ENCODE measurements at regions not wholly inside any gene's neighbourhood (a gene's known extent, or its start where the extent isn't known, plus 50 kb on each side); places are given as distances from the start of the nearest gene placed in this dataset.

- no peak overlapping the region for H3K4me3 ChIP-seq
- no peak for TF ChIP-seq CTCF (IDR thresholded peaks at IDR 0.05)
These were observed 151.0 kb upstream of the SALL1 start for GRCh38 chr16:51302042-51302441.

GRCh38 chr16:51298800-51299199, 147.7 kb upstream of the SALL1 start:
- Histone ChIP-seq H3K4me3 (no peak overlapping the region), H3K36me3 (no peaks in the 10 kb centered on the region), H3K27ac (no peak overlapping the region), H3K9me3 (peaks cover 0 to 9% of the 10 kb centered on the region in 2 donors), H3K27me3 (no peaks in the 10 kb centered on the region), H3K4me1 (no peaks in the 10 kb centered on the region)
- DNase-seq (ENCODE audit: low spot score) = no peak
- no peak for TF ChIP-seq CTCF (IDR thresholded peaks at IDR 0.05)

More at GRCh38 chr16:51302042-51302441, 151.0 kb upstream of the SALL1 start:
- H3K27ac ChIP-seq = no peak overlapping the region
- H3K9me3 ChIP-seq = peaks cover 0 to 9% of the 10 kb centered on the region in 2 donors
- H3K4me1 ChIP-seq = no peaks in the 10 kb centered on the region
- no peaks in the 10 kb centered on the region for H3K36me3 ChIP-seq
- H3K27me3 ChIP-seq = no peaks in the 10 kb centered on the region
- no peak for DNase-seq (ENCODE audit: low spot score)

GRCh38 chr16:51290442-51291285, 139.6 kb upstream of the SALL1 start:
- no peak for TF ChIP-seq CTCF (IDR thresholded peaks at IDR 0.05)
- no peaks in the 10 kb centered on the region for H3K27me3 ChIP-seq
- no peaks in the 10 kb centered on the region for H3K9me3 ChIP-seq
- H3K27ac ChIP-seq = no peak overlapping the region
- H3K4me3 ChIP-seq = no peak overlapping the region
- H3K36me3 ChIP-seq = no peaks in the 10 kb centered on the region
- H3K4me1 ChIP-seq = no peaks in the 10 kb centered on the region
- no peak for DNase-seq (ENCODE audit: low spot score)

- DNase-seq (ENCODE audit: low spot score) = no peak
- Histone ChIP-seq H3K4me3 (no peak overlapping the region), H3K4me1 (no peaks in the 10 kb centered on the region), H3K36me3 (no peaks in the 10 kb centered on the region), H3K27ac (no peak overlapping the region), H3K27me3 (no peaks in the 10 kb centered on the region), H3K9me3 (no peaks in the 10 kb centered on the region)
- TF ChIP-seq CTCF (IDR thresholded peaks at IDR 0.05) = no peak
These were observed 138.3 kb upstream of the SALL1 start for GRCh38 chr16:51289336-51289735.

GRCh38 chr16:51287121-51287755, 136.2 kb upstream of the SALL1 start:
- DNase-seq (ENCODE audit: low spot score) = no peak
- Histone ChIP-seq H3K4me1 (no peaks in the 10 kb centered on the region), H3K36me3 (no peaks in the 10 kb centered on the region), H3K9me3 (no peaks in the 10 kb centered on the region), H3K27me3 (no peaks in the 10 kb centered on the region), H3K27ac (no peak overlapping the region), H3K4me3 (no peak overlapping the region)
- no peak for TF ChIP-seq CTCF (IDR thresholded peaks at IDR 0.05)
